Lower lobe of right lung (tissue), 2 donors: ENCODE measurements at regions not wholly inside any gene's neighbourhood (a gene's known extent, or its start where the extent isn't known, plus 50 kb on each side); places are given as distances from the start of the nearest gene placed in this dataset.

Source experiments
- ATAC-seq, 2 donors: fragments of 200-7000 bp; cut with Tn5 transposase; one replicate each; pipeline ENCODE4 v1.9.1; 2020 to 2022; ENCODE audit warnings: mild to moderate bottlenecking in 2 of 2, moderate library complexity in 2 of 2
- DNase-seq: peaks from one replicate; pipeline ENCODE4 v3.0.0-alpha.2; 2020
- H3K27ac ChIP-seq: fragments of 200-600 bp; one replicate; pipeline ENCODE4 v1.8.0; 2022
- H3K27me3 ChIP-seq: fragments of 200-600 bp; one replicate; pipeline ENCODE4 v1.8.0; 2022; ENCODE audit warnings: low read depth
- H3K36me3 ChIP-seq: fragments of 200-600 bp; one replicate; pipeline ENCODE4 v1.8.0; 2022; ENCODE audit warnings: mild to moderate bottlenecking
- H3K4me1 ChIP-seq: fragments of 200-600 bp; one replicate; pipeline ENCODE4 v1.8.0; 2022
- H3K4me3 ChIP-seq: fragments of 200-600 bp; one replicate; pipeline ENCODE4 v1.8.0; 2022; ENCODE audit warnings: mild to moderate bottlenecking
- H3K9me3 ChIP-seq: fragments of 200-600 bp; one replicate; pipeline ENCODE4 v1.8.0; 2022
- CTCF ChIP-seq: fragments of 200-600 bp; IDR thresholded peaks from one replicate; pipeline ENCODE4 v1.8.0; 2022; ENCODE audit warnings: antibody characterized with exemption, mild to moderate bottlenecking
- intact Hi-C: fragments of 100-400 bp; cut with DNase I; formaldehyde crosslinking; loops from one replicate; pipeline ENCODE4 v1.11.0; 2022
- donor health status: DM: no; HTN: yes; CAD: no; lungs with severe emphysema.

- H3K27ac ChIP-seq = no peak overlapping the region
- no peaks in the 10 kb centered on the region for H3K36me3 ChIP-seq
- no peak for TF ChIP-seq CTCF
- no peaks in the 10 kb centered on the region for H3K4me1 ChIP-seq
- intact Hi-C loops = no loop called here
- H3K9me3 ChIP-seq = no peaks in the 10 kb centered on the region
- no peak for ATAC-seq
- DNase-seq = no peak
- H3K27me3 ChIP-seq = no peaks in the 10 kb centered on the region
- no peak overlapping the region for H3K4me3 ChIP-seq
Measured at GRCh38 chr4:95959182-95959581, 119.3 kb downstream of the PDHA2 start.

GRCh38 chr4:95959633-95960032 lies 119.7 kb downstream of the PDHA2 start:
- Histone ChIP-seq H3K4me3 (no peak overlapping the region), H3K9me3 (no peaks in the 10 kb centered on the region), H3K36me3 (no peaks in the 10 kb centered on the region), H3K27ac (no peak overlapping the region), H3K27me3 (no peaks in the 10 kb centered on the region), H3K4me1 (no peaks in the 10 kb centered on the region)
- DNase-seq = no peak
- no peak for TF ChIP-seq CTCF
- intact Hi-C loops = no loop called here
- no peak for ATAC-seq

- DNase-seq (no peak), ATAC-seq (no peak)
- H3K4me3 ChIP-seq = no peak overlapping the region
- H3K4me1 ChIP-seq = no peaks in the 10 kb centered on the region
- no peaks in the 10 kb centered on the region for H3K36me3 ChIP-seq
- H3K27me3 ChIP-seq = no peaks in the 10 kb centered on the region
- intact Hi-C loops = no loop called here
- no peak overlapping the region for H3K27ac ChIP-seq
- H3K9me3 ChIP-seq = no peaks in the 10 kb centered on the region
- no peak for TF ChIP-seq CTCF
Measured at GRCh38 chr4:95963456-95963855, 123.6 kb downstream of the PDHA2 start.

GRCh38 chr4:95979961-95980876 lies 140.3 kb downstream of the PDHA2 start:
- ATAC-seq (peak in 1 of 2 donors; percentile 52), DNase-seq (no peak)
- Histone ChIP-seq H3K4me1 (no peaks in the 10 kb centered on the region), H3K27ac (no peak overlapping the region), H3K27me3 (no peaks in the 10 kb centered on the region), H3K36me3 (no peaks in the 10 kb centered on the region), H3K4me3 (no peak overlapping the region), H3K9me3 (no peaks in the 10 kb centered on the region)
- intact Hi-C loops = no loop called here
- TF ChIP-seq CTCF = no peak

- no peak for TF ChIP-seq CTCF
- intact Hi-C loops = no loop called here
- Histone ChIP-seq H3K4me1 (no peaks in the 10 kb centered on the region), H3K9me3 (no peaks in the 10 kb centered on the region), H3K27ac (no peak overlapping the region), H3K36me3 (no peaks in the 10 kb centered on the region), H3K4me3 (no peak overlapping the region), H3K27me3 (no peaks in the 10 kb centered on the region)
- ATAC-seq (no peak), DNase-seq (peak; percentile 18)
Measured at GRCh38 chr4:95980877-95981360, 141.0 kb downstream of the PDHA2 start.
